DMS 273 (cell line): ENCODE measurements at regions not wholly inside any gene's neighbourhood (a gene's known extent, or its start where the extent isn't known, plus 50 kb on each side); places are given as distances from the start of the nearest gene placed in this dataset.
"Not testable (repeated sequence)": the region's sequence is repeated elsewhere in the genome, so short reads cannot be mapped to it uniquely, and the experiment has no call there.

ENCODE experiments used
- DNase-seq: peaks from one replicate; lab custom pipeline; 2025; ENCODE audit not compliant: unreplicated experiment; lab: John Stamatoyannopoulos, UW

DNA sequence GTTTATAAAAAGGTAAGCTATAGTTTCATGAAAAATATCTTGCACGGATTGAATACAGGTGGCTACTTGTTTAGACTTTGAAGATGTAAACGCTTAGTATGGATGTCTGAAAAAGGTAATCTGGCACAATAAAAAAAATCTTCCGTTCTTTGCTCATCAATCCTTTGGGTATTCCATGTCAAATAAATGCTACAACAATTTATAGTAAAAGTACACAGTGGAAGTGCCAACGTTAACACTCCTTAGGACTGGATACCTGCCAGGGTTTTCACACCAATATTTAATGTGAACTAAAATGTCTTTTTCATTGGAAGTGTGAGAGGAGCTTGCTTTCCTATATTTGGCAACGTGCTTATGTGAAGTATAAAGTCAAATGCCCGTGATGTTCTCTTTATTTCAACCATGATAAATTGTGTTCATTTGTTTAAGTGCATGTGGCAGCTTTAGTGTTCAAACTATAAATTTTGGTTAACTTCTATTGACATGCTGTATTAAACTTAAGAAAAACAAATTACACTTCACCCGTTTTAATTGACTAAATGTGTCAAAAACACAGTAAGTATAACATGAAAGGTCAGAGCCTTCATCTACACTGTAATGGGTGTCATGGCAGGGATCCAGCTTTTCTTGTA is 121.7 kb upstream of the HAND2 start:
- no peak for DNase-seq

DNA sequence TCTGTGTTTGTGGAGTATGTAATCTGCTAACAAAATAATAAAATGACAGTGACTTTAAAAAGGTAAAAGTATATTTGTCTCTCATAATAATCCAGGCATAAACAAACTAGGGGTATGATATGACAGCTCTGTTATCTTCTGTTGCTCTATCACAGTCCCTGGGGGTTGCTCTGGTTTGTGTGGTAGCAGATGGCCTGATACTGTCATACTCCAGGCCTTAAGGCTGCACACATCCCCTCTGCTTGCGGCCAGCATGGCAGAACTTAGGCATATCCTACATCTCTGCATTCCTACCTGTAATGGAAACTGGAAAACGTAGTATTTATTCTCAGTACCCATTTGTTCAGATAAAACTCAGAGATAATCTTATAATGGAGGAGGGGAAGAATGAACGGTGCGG is 117.9 kb upstream of the HAND2 start:
- DNase-seq: no peak

DNA sequence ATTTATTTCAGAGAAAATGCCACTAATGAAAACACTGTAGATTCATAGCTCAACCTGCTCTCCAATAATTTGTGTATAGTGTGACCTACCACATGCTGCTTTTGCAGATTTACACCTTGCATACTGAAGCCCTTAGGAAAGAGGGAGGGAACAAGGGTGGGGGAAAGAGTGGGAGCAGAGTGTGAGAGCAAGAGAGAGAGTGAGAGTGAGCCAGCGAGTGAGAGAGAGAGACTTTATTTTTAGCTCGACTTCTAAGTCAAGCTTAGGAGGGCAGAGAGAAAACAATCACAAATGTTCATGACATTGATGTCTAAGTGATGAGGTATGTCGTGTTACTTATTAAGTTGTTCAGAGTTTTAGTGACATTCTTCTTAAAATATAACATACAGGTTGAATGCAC is 112.5 kb upstream of the HAND2 start:
- DNase-seq: no peak

DNA sequence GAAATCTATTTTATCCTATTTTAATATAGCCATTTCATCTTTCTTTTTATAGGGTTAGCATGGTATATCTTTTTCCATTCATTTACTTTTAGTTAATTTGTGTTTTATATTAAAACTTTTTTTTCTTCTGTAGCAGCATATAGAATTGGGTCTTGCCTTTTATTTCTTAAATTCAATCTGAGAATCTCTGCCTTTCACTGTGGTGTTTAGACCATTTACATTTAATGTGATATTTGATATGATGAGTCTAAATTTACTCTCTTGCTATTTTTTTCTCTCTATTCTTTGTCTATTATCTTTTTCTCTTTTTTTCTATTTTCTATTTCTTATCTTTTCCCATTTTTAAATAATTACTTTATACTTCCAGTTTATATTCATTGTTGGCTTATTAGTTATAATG is 105.4 kb upstream of the HAND2 start:
- no peak for DNase-seq

DNA sequence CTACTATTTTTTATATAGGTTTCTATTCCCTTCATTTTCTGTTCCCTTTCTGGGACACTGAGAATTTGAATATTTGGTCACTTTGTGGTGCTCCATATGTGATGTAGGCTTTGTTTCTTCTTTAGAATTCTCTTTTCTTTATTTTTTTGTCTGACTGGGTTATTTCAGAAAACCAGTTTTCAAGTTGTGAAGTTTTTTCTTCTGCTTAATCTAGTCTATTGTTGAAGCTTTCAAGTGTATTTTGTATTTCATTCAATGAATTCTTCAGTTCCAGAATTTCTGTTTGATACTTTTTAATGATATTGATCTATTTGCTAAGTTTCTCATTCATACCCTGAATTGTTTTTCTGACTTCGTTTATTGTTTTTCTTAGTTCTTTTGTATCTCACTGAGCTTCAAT is 96.2 kb upstream of the HAND2 start:
- peak; percentile 3 for DNase-seq

DNA sequence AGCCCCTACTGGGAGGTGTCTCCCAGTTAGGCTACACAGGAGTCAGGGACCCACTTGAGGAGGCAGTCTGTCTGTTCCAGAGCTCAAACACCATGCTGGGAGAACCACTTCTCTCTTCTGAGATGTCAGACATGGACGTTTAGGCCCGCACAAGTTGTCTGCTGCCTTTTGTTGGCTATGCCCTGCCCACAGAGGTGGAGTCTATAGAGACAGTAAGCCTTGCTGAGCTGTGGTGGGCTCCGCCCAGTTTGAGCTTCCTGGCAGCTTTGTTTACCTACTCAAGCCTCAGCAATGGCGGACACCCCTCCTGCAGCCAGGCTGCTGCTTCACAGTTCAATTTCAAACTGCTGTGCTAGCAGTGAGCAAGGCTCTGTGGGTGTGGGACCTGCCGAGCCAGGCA is 88.6 kb upstream of the HAND2 start:
- DNase-seq: not testable (repeated sequence)

DNA sequence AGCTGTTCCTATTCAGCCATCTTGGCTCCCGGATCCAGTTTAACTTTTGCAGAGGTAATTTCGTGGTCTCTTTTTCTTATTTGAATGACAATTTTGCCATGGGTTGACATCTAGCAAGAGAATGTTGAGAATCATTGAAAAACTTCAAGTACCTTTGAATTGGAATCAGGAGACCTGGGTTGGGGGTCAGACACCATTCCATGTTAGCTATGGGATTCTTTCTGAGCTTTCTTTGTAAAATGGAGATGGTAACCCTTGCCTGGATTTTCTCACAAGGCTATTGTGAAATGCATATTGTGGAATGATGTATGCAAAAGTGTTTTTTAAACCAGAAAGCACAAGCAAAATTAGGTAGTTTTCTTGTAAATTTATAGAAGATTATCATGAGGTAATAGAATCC is 79.1 kb upstream of the HAND2 start:
- DNase-seq: no peak

DNA sequence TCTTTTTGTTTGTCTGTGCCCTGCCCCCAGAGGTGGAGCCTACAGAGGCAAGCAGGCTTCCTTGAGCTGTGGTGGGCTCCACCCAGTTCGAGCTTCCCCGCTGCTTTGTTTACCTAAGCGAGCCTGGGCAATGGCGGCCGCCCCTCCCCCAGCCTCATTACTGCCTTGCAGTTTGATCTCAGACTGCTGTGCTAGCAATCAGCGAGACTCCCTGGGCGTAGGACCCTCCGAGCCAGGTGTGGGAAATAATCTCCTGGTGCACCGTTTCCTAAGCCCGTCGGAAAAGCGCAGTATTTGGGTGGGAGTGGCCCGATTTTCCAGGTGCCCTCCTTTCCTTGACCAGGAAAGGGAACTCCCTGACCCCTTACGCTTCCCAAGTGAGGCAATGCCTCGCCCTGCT is 78.6 kb upstream of the HAND2 start:
- not testable (repeated sequence) for DNase-seq

DNA sequence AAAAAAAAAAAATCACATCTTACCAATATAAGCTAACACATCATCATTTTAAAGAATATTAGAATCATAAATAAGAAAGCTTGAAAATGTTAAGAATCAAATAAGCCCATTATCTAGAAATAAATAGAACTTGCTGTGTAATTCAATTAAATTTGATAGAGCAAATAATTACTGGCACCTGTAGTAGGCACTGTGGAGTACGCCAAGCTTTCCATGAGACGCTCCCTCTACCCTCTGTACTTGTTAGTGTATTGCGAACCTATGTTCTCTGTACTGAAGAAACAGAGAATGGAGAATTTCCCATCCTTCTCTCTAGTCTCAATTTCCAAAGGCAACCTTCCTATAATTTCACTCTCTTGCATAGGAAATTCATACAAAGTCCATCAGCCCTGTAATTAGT is 61.7 kb upstream of the HAND2 start:
- peak; percentile 4 for DNase-seq

DNA sequence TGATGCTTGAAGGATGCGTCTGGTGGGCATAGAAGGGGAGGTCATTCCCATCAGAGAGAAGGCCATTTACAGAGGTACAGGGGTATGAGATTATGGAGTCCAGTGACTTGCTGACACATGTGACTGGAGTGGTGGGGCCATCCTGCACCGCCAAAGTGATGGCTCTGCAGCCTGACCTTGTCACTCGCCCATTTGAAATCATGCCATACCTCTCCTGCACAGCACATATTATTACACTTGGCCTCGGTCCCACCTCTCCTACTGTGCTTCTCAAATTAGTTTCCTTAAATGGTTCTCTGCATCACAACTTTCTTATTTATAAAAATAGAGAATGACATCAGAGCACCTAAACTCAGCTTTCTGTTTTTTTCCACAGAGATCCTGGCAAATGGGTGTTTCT is 60.7 kb upstream of the HAND2 start:
- no peak for DNase-seq

DNA sequence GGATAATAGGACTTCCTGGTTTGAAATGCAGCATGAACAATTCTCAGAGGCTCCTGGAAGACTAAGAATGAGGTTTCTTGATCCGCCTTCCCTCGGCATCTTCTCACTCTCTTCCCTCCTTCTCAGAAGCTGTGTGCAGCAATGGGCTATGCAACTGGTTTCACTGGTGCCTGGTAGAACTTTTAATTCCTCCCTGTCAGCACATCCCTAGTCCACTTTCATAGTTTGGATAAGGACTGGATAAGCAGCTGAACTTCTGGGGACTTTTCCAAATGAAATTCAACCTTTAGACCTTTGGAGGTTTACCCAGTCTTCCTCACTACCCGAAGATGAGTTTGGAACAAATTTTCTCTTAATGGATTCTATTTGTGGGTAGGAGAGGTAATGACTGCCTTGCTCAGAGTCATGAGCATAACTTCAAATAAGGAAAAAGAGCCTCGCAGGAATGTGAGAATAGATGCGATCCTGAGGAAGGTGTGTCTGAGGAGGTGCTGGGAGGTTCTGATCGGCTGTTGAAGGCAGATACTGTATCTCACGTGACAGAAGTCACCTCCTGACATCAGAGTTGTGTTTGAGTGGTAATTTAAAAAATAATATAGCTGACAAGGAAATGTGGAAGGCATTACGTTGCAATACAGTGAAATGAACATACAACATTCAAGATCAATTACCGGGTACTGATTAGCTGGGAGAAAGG is 56.0 kb upstream of the HAND2 start:
- no peak for DNase-seq

DNA sequence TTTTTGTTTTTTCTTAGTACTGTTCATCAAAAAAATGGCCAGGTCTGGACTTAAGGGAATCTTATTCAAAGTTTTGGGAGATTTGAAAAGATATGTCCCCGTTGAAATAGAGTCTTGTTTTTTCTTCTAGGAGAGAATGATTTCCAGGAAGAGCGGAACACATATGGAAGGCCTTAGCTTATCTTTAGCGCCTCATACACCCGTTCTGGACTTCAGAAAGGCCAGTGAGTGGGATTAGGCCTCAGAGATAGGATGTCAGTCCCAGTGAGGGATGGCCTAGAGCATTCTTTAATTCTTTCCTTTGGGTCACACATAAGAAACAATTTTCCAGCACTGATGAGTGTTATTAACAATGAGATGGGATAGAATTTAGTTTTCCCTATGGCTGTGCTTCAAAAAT is 54.5 kb upstream of the HAND2 start:
- no peak for DNase-seq
